Breast epithelium (tissue), 3 donors: ENCODE measurements at regions not wholly inside any gene's neighbourhood (a gene's known extent, or its start where the extent isn't known, plus 50 kb on each side); places are given as distances from the start of the nearest gene placed in this dataset.

ENCODE experiments used
- CTCF ChIP-seq, 3 donors: fragments of 450-650 bp; IDR thresholded peaks; one replicate each; pipeline ENCODE4 v1.5.1; 2016 to 2017; ENCODE audit warnings: antibody characterized with exemption in 3 of 3, mild to moderate bottlenecking in 3 of 3, moderate library complexity in 3 of 3
- POLR2A ChIP-seq: fragments of 450-650 bp; IDR thresholded peaks from one replicate; pipeline ENCODE4 v1.6.1; 2016; ENCODE audit warnings: antibody characterized with exemption, mild to moderate bottlenecking, moderate library complexity
- POLR2AphosphoS5 ChIP-seq, 3 donors: sonication (generic); formaldehyde crosslinking; IDR thresholded peaks; one replicate each; pipeline ENCODE4 v1.6.1; 2017; ENCODE audit warnings: antibody characterized with exemption in 3 of 3

- TF ChIP-seq CTCF (IDR thresholded peaks at IDR 0.05) (no peak), POLR2AphosphoS5 (IDR thresholded peaks at IDR 0.05) (no peak), POLR2A (no peak)
Measured at GRCh38 chr18:56086786-56087185, 498.8 kb upstream of the TCF4 start.
